Suprapubic skin (tissue), 3 donors: ENCODE measurements at regions not wholly inside any gene's neighbourhood (a gene's known extent, or its start where the extent isn't known, plus 50 kb on each side); places are given as distances from the start of the nearest gene placed in this dataset.

ENCODE experiments used
- CTCF ChIP-seq, 2 donors: fragments of 200-600 bp in 1 of 2; fragments of 450-650 bp in 1 of 2; sonication (generic) in 1 of 2; IDR thresholded peaks; one replicate each; pipeline ENCODE4 v1.5.1; 2016 to 2019; ENCODE audit warnings: antibody characterized with exemption in 2 of 2, mild to moderate bottlenecking in 1 of 2, moderate library complexity in 1 of 2
- POLR2AphosphoS5 ChIP-seq, 3 donors: sonication (generic); formaldehyde crosslinking; IDR thresholded peaks; one replicate each; pipeline ENCODE4 v1.6.1; 2017; ENCODE audit warnings: antibody characterized with exemption in 3 of 3

GRCh38 chr12:25372969-25373817 is 122.5 kb upstream of the KRAS start:
- no peak for TF ChIP-seq CTCF (IDR thresholded peaks at IDR 0.05)
- TF ChIP-seq POLR2AphosphoS5 (IDR thresholded peaks at IDR 0.05), result no peak
